A549 (cell line): ENCODE measurements at regions not wholly inside any gene's neighbourhood (a gene's known extent, or its start where the extent isn't known, plus 50 kb on each side); places are given as distances from the start of the nearest gene placed in this dataset.

Experiments used
- ATAC-seq, 2 experiments: fragments of 200-7000 bp in 1 of 2; fragments of >200 bp in 1 of 2; cut with Nextera tagmentation in 1 of 2; cut with Tn5 transposase in 1 of 2; 3 replicates each; pipeline versions ENCODE4 v1.8.0 to v1.9.1; 2018 to 2020; ENCODE audit warnings: mild to moderate bottlenecking in 1 of 2, moderate library complexity in 1 of 2
- CTCF ChIA-PET: fragments of 300-600 bp; sonication (Branson Sonifier 250); formaldehyde crosslinking; extraction: SDS; loops from one replicate; lab custom pipeline; 2021; ENCODE audit warnings: antibody characterized with exemption, inconsistent platforms; lab: Yijun Ruan, JAX
- POLR2A ChIA-PET: fragments of 350-600 bp; formaldehyde crosslinking; extraction: SDS; loops from one replicate; lab custom pipeline; 2021; ENCODE audit warnings: antibody characterized with exemption, inconsistent platforms; lab: Yijun Ruan, JAX
- DNase-seq, 2 experiments: peaks; one replicate each; pipeline versions ENCODE4 v3.0.0 to v3.0.0-alpha.2; 2011 to 2016; ENCODE audit warnings: low read depth in 1 of 2, low spot score in 1 of 2
- FAIRE-seq: peaks from 2 replicates; lab custom pipeline; 2011; peaks lifted over from hg19 to GRCh38; lab: Jason Lieb, UNC
- H3K27ac ChIP-seq, 2 experiments: fragments of >200 bp; sonication (Bioruptor Twin); formaldehyde crosslinking; 3 replicates each; pipeline ENCODE4 v1.5.1; 2016 to 2017
- H3K4me1 ChIP-seq: fragments of >200 bp; sonication (Bioruptor Twin); formaldehyde crosslinking; 3 replicates; pipeline ENCODE4 v1.6.1; 2016
- H3K4me2 ChIP-seq: fragments of >200 bp; sonication (Bioruptor Twin); formaldehyde crosslinking; 3 replicates; pipeline ENCODE4 v1.6.1; 2016
- H3K4me3 ChIP-seq: fragments of >200 bp; sonication (Bioruptor Twin); formaldehyde crosslinking; 3 replicates; pipeline ENCODE4 v1.5.1; 2016
- H3K9me3 ChIP-seq: fragments of >200 bp; sonication (Bioruptor Twin); formaldehyde crosslinking; 3 replicates; pipeline ENCODE4 v1.6.1; 2016
- ATOH8 ChIP-seq: fragments of 250-450 bp; sonication (Bioruptor Pico); IDR thresholded peaks from 2 replicates; pipeline ENCODE4 v1.5.0; 2020; ENCODE audit warnings: low read depth, mild to moderate bottlenecking, moderate library complexity
- EP300 ChIP-seq, 2 experiments: fragments of >200 bp; sonication (Bioruptor Twin); formaldehyde crosslinking; IDR thresholded peaks; 2 replicates in 1 of 2; 3 replicates in 1 of 2; pipeline ENCODE4 v1.6.1; 2016 to 2017
- FOSB ChIP-seq: fragments of 250-450 bp; sonication (Bioruptor Pico); IDR thresholded peaks from 2 replicates; pipeline ENCODE4 v1.5.0; 2020; ENCODE audit warnings: mild to moderate bottlenecking, moderate library complexity
- FOXS1 ChIP-seq: fragments of 250-450 bp; sonication (Bioruptor Pico); IDR thresholded peaks from 2 replicates; pipeline ENCODE4 v1.5.0; 2020; ENCODE audit warnings: mild to moderate bottlenecking, moderate library complexity
- HEYL ChIP-seq: fragments of 250-450 bp; sonication (Bioruptor Pico); IDR thresholded peaks from 2 replicates; pipeline ENCODE4 v1.8.0; 2021; ENCODE audit warnings: mild to moderate bottlenecking, moderate library complexity
- HOXA7 ChIP-seq: fragments of 250-450 bp; sonication (Bioruptor Pico); IDR thresholded peaks from 2 replicates; pipeline ENCODE4 v1.5.0; 2020; ENCODE audit warnings: mild to moderate bottlenecking, moderate library complexity
- HOXB13 ChIP-seq: fragments of 250-450 bp; sonication (Bioruptor Pico); IDR thresholded peaks from 2 replicates; pipeline ENCODE4 v1.5.0; 2020; ENCODE audit warnings: low read depth, mild to moderate bottlenecking, moderate library complexity
- HOXB5 ChIP-seq: fragments of 250-450 bp; sonication (Bioruptor Pico); IDR thresholded peaks from 2 replicates; pipeline ENCODE4 v1.5.0; 2020; ENCODE audit warnings: mild to moderate bottlenecking, moderate library complexity
- JUN ChIP-seq, 2 experiments: fragments of >200 bp; sonication (Bioruptor Twin); formaldehyde crosslinking; IDR thresholded peaks; 2 replicates in 1 of 2; 3 replicates in 1 of 2; pipeline ENCODE4 v1.6.1; 2016 to 2017
- MAFK ChIP-seq: fragments of 450-650 bp; IDR thresholded peaks from 2 replicates; pipeline ENCODE4 v1.6.1; 2014; ENCODE audit not compliant: partially characterized antibody
- MAX ChIP-seq: IDR thresholded peaks from 2 replicates; pipeline ENCODE4 v1.6.1; 2012
- MAZ ChIP-seq: fragments of 150-350 bp; IDR thresholded peaks from 2 replicates; pipeline ENCODE4 v1.6.1; 2014; ENCODE audit warnings: antibody characterized with exemption, low read depth, low read length, borderline replicate concordance
- POLR2AphosphoS2 ChIP-seq: conservative IDR thresholded peaks from 2 replicates; pipeline ENCODE4 v1.6.1; 2012; ENCODE audit warnings: low read length, improper control_type of control experiment, inconsistent platforms
- RAD21 ChIP-seq, 2 experiments: fragments of >200 bp in 1 of 2; sonication (Bioruptor Twin) in 1 of 2; formaldehyde crosslinking in 1 of 2; IDR thresholded peaks in 1 of 2; conservative IDR thresholded peaks in 1 of 2; 2 replicates in 1 of 2; 3 replicates in 1 of 2; pipeline ENCODE4 v1.6.1; 2012 to 2018; ENCODE audit warnings: inconsistent platforms in 1 of 2
- RARB ChIP-seq: fragments of 250-450 bp; sonication (Bioruptor Pico); IDR thresholded peaks from 2 replicates; pipeline ENCODE4 v1.8.0; 2021; ENCODE audit warnings: mild to moderate bottlenecking, moderate library complexity
- SMC3 ChIP-seq: fragments of >200 bp; sonication (Bioruptor Twin); formaldehyde crosslinking; IDR thresholded peaks from 3 replicates; pipeline ENCODE4 v1.6.1; 2018; ENCODE audit warnings: inconsistent platforms
- ZC3H11A ChIP-seq: fragments of 450-650 bp; IDR thresholded peaks from 2 replicates; pipeline ENCODE4 v1.6.1; 2014; ENCODE audit warnings: antibody characterized with exemption, mild to moderate bottlenecking
- ZSCAN20 ChIP-seq: fragments of 250-450 bp; sonication (Bioruptor Pico); IDR thresholded peaks from 2 replicates; pipeline ENCODE4 v1.8.0; 2022; ENCODE audit warnings: mild to moderate bottlenecking, moderate library complexity
- WGBS: methylation state at CpG from one replicate; pipeline ENCODE4 v1.1.6; 2017; ENCODE audit errors: missing lambda C conversion rate; 5-methylcytosine and 5-hydroxymethylcytosine counted together
- TF ChIP-seq, protein P1 (sequence below): fragments of 150-350 bp; IDR thresholded peaks from 2 replicates; pipeline ENCODE4 v1.6.1; 2014; ENCODE audit warnings: low read depth, mild to moderate bottlenecking, low read length
- TF ChIP-seq, protein P2 (sequence below): fragments of 450-650 bp; IDR thresholded peaks from 2 replicates; pipeline ENCODE4 v1.6.1; 2014; ENCODE audit warnings: antibody characterized with exemption

DNA sequence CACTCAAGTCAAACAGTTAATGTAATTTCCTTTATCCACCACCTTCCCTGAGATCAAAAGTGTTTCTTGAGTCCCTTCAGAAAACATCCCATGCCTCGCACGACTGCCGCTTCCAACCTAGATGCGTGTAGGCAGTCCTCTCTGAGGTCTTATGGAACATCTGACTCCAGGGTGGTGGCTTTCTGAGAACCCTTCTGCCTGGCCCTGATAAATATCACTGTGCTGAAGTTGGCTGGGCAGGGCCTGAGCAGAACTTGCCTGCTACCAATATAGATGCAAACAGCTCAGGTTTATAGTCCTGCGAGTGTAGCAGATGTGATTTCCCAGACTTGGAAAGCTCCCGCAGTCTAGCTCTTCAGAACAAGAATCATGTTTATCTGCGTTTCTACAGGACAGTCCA, 61.1 kb upstream of the GPR12 start:
- H3K4me3 ChIP-seq: no peak overlapping the region
- no peaks in the 10 kb centered on the region for H3K4me1 ChIP-seq
- DNase-seq: no peak
- TF ChIP-seq HOXB13 (no peak), MAX (no peak), POLR2AphosphoS2 (no peak), ATOH8 (CRISPR knock-in tag) (no peak)
- ChIA-PET POLR2A (no interaction called here), CTCF (no interaction called here)
- H3K27ac ChIP-seq: no peak overlapping the region
- no peak overlapping the region for H3K4me2 ChIP-seq
- ATAC-seq: no peak
- WGBS: 60% methylated on average over 7 of the region's 7 CpGs
- H3K9me3 ChIP-seq: no peaks in the 10 kb centered on the region
- FAIRE-seq: no peak

DNA sequence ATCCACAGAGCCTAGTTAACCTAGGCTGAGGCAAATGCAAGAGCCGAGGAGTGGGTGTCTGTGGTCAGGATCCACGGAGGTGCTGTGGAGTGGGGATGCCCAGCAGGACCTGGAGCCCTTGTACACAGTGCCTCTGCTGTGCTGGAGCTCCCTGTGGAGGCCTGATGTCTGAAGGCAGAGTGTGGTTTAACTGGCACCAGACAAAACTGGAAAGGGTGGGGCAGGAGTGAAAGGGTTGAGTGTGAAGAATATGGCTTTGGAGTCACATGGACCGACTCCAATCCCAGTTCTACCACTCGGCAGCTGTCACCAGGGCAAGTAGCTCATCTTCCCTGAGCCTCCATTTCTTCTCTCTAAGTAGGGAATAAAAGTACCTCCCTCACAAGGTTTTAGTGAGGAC, 60.3 kb upstream of the GPR12 start:
- no peak for ATAC-seq
- ChIA-PET POLR2A (no interaction called here), CTCF (no interaction called here)
- no peak for TF ChIP-seq EP300 (IDR thresholded peaks at IDR 0.05)
- TF ChIP-seq, protein P1, sequence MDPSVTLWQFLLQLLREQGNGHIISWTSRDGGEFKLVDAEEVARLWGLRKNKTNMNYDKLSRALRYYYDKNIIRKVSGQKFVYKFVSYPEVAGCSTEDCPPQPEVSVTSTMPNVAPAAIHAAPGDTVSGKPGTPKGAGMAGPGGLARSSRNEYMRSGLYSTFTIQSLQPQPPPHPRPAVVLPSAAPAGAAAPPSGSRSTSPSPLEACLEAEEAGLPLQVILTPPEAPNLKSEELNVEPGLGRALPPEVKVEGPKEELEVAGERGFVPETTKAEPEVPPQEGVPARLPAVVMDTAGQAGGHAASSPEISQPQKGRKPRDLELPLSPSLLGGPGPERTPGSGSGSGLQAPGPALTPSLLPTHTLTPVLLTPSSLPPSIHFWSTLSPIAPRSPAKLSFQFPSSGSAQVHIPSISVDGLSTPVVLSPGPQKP: no peak
- no peak for TF ChIP-seq MAZ
- no peak for TF ChIP-seq MAFK
- TF ChIP-seq RARB (CRISPR knock-in tag): no peak
- no peak for TF ChIP-seq HOXB5 (CRISPR knock-in tag)
- no peak for TF ChIP-seq SMC3
- H3K9me3 ChIP-seq: no peaks in the 10 kb centered on the region
- H3K4me2 ChIP-seq: no peak overlapping the region
- H3K4me3 ChIP-seq: no peak overlapping the region
- H3K4me1 ChIP-seq: no peaks in the 10 kb centered on the region
- 4% methylated on average over 4 of the region's 4 CpGs for WGBS
- no peak for FAIRE-seq
- no peak overlapping the region for H3K27ac ChIP-seq
- no peak for DNase-seq

DNA sequence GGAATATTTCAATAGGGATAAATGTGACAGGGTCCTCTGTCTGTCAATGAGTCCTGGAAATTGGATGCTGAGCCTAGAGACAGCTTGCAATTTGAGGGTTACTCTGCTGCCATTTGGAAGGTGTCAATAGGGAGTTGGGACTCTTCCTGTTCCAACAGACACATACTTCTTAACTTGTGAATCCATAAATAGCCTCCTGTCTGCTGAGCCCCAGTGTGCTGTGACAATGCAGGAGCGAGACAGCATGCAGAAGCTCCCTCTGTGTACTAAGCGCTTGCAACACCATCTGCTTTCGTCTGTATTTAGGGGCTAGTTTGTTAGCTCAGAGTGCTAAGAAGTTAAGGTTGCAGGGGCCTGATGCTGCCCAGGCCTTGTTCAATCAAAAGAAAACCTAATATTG, 58.5 kb upstream of the GPR12 start:
- H3K27ac ChIP-seq: no peak overlapping the region
- TF ChIP-seq HOXA7 (CRISPR knock-in tag) (no peak), HEYL (CRISPR knock-in tag) (no peak), FOSB (CRISPR knock-in tag) (no peak), RAD21 (conservative IDR thresholded peaks at IDR 0.05 in 1 of 2, IDR thresholded peaks at IDR 0.05 in 1 of 2) (no peak), MAX (no peak), ZSCAN20 (CRISPR knock-in tag) (no peak), ZC3H11A (no peak), JUN (IDR thresholded peaks at IDR 0.05) (no peak), FOXS1 (CRISPR knock-in tag) (no peak)
- TF ChIP-seq, protein P2, sequence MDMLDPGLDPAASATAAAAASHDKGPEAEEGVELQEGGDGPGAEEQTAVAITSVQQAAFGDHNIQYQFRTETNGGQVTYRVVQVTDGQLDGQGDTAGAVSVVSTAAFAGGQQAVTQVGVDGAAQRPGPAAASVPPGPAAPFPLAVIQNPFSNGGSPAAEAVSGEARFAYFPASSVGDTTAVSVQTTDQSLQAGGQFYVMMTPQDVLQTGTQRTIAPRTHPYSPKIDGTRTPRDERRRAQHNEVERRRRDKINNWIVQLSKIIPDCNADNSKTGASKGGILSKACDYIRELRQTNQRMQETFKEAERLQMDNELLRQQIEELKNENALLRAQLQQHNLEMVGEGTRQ: no peak
- POLR2A ChIA-PET: no interaction called here
- H3K4me3 ChIP-seq: no peak overlapping the region
- DNase-seq (no peak), FAIRE-seq (no peak), ATAC-seq (no peak)
- H3K4me1 ChIP-seq: no peaks in the 10 kb centered on the region
- no peaks in the 10 kb centered on the region for H3K9me3 ChIP-seq
- WGBS: 63% methylated on average over 3 of the region's 3 CpGs
- H3K4me2 ChIP-seq: no peak overlapping the region
- CTCF ChIA-PET: no interaction called here
